HUDEP-2 (cell line): ENCODE measurements at regions not wholly inside any gene's neighbourhood (a gene's known extent, or its start where the extent isn't known, plus 50 kb on each side); places are given as distances from the start of the nearest gene placed in this dataset.

ENCODE experiments used
- DNase-seq, 76 experiments: peaks; one replicate each; lab custom pipeline; 2025; ENCODE audit not compliant: unreplicated experiment in 76 of 76; lab: John Stamatoyannopoulos, UW

GRCh38 chr9:109937861-109938453 is 158.0 kb downstream of the PALM2AKAP2 start:
- no peak for DNase-seq

GRCh38 chr9:109939698-109940342 is 159.8 kb downstream of the PALM2AKAP2 start:
- no peak for DNase-seq

- no peak for DNase-seq
Measured at GRCh38 chr9:109940561-109940960, 160.6 kb downstream of the PALM2AKAP2 start.

- DNase-seq = no peak
Measured at GRCh38 chr9:109941771-109942170, 161.8 kb downstream of the PALM2AKAP2 start.

- DNase-seq = no peak
Measured at GRCh38 chr9:109945573-109945972, 165.6 kb downstream of the PALM2AKAP2 start.

- DNase-seq = no peak
Measured at GRCh38 chr9:109948453-109948852, 168.5 kb downstream of the PALM2AKAP2 start.

GRCh38 chr9:109950710-109951443 is 170.9 kb downstream of the PALM2AKAP2 start:
- DNase-seq = no peak

GRCh38 chr9:109953300-109953699 is 173.3 kb downstream of the PALM2AKAP2 start:
- no peak for DNase-seq

GRCh38 chr9:109953813-109954497 is 174.0 kb downstream of the PALM2AKAP2 start:
- no peak for DNase-seq

GRCh38 chr9:109956717-109957440 is 176.9 kb downstream of the PALM2AKAP2 start:
- no peak for DNase-seq

- no peak for DNase-seq
Measured at GRCh38 chr9:109959679-109960078, 179.7 kb downstream of the PALM2AKAP2 start.

GRCh38 chr9:109961626-109962025 is 181.6 kb downstream of the PALM2AKAP2 start:
- no peak for DNase-seq

- no peak for DNase-seq
Measured at GRCh38 chr9:109962215-109962614, 182.2 kb downstream of the PALM2AKAP2 start.

- no peak for DNase-seq
Measured at GRCh38 chr9:109963079-109963478, 183.1 kb downstream of the PALM2AKAP2 start.

GRCh38 chr9:109966643-109967368 is 186.8 kb downstream of the PALM2AKAP2 start:
- DNase-seq = no peak

GRCh38 chr9:109967651-109968642 is 187.9 kb downstream of the PALM2AKAP2 start:
- DNase-seq = no peak

GRCh38 chr9:109969011-109969410 is 189.0 kb downstream of the PALM2AKAP2 start:
- DNase-seq = no peak

- DNase-seq = no peak
Measured at GRCh38 chr9:109969573-109970237, 189.7 kb downstream of the PALM2AKAP2 start.
